K562 (cell line): ENCODE measurements at regions not wholly inside any gene's neighbourhood (a gene's known extent, or its start where the extent isn't known, plus 50 kb on each side); places are given as distances from the start of the nearest gene placed in this dataset.

ENCODE experiments used
- ATAC-seq: fragments of 200-7000 bp; cut with Tn5 transposase; 3 replicates; pipeline ENCODE4 v1.9.1; 2020; ENCODE audit warnings: moderate library complexity
- BruUV-seq: library from RNA; stranded (reverse); fragments of 400-500 nt; replicated peaks from 2 replicates; lab custom pipeline; 2021; lab: Mats Ljungman, UMichigan
- CTCF ChIA-PET: fragments of 300-600 bp; formaldehyde crosslinking; extraction: SDS; loops from one replicate; lab custom pipeline; 2021; ENCODE audit warnings: low intra/inter-chr PET ratio; lab: Yijun Ruan, JAX
- POLR2A ChIA-PET: fragments of 300-600, 350-650 bp; sonication (Branson Sonifier 250); formaldehyde crosslinking; extraction: SDS; loops from one replicate; lab custom pipeline; 2021; ENCODE audit warnings: antibody characterized with exemption, inconsistent platforms; lab: Yijun Ruan, JAX
- DNase-seq, 4 experiments: peaks; one replicate each; pipeline versions ENCODE4 v3.0.0 to v3.0.0-alpha.2; 2011 to 2018; ENCODE audit warnings: low spot score in 3 of 4, mixed read lengths in 3 of 4; ENCODE audit errors: extremely low read depth in 1 of 4
- FAIRE-seq: peaks from 2 replicates; lab custom pipeline; 2011; peaks lifted over from hg19 to GRCh38; lab: Jason Lieb, UNC
- H2AFZ ChIP-seq: 2 replicates; pipeline ENCODE4 v1.6.0; 2011; ENCODE audit warnings: low read depth, low read length, control low read depth, inconsistent platforms
- H3K27ac ChIP-seq: fragments of 200-600 bp; 3 replicates; pipeline ENCODE4 v1.8.0; 2011; ENCODE audit warnings: low read depth, mild to moderate bottlenecking, control low read depth, inconsistent platforms, low read length, moderate library complexity, mixed read lengths; ENCODE audit errors: extremely low read depth
- H3K27me3 ChIP-seq, 2 experiments: fragments of 300-600 bp in 1 of 2; 2 replicates in 1 of 2; 3 replicates in 1 of 2; pipeline versions ENCODE4 v1.6.0 to v1.8.0; 2011; ENCODE audit warnings: inconsistent platforms in 2 of 2, low read length in 2 of 2, mild to moderate bottlenecking in 1 of 2, mixed read lengths in 1 of 2, moderate library complexity in 1 of 2; ENCODE audit not compliant: control insufficient read depth in 2 of 2, insufficient read depth in 2 of 2
- H3K36me3 ChIP-seq: fragments of 300-600 bp; 3 replicates; pipeline ENCODE4 v1.8.0; 2011; ENCODE audit warnings: mild to moderate bottlenecking, low read length, inconsistent platforms; ENCODE audit not compliant: control insufficient read depth, insufficient read depth
- H3K4me1 ChIP-seq, 2 experiments: fragments of 200-600 bp in 1 of 2; replicated peaks in 1 of 2; 2 replicates in 1 of 2; 3 replicates in 1 of 2; pipeline versions ENCODE4 v1.5.1 to v1.8.0; 2011; ENCODE audit warnings: inconsistent platforms in 2 of 2, low read length in 2 of 2, mild to moderate bottlenecking in 1 of 2, mixed read lengths in 1 of 2, moderate library complexity in 1 of 2; ENCODE audit not compliant: control insufficient read depth in 2 of 2, insufficient read depth in 2 of 2
- H3K4me2 ChIP-seq: 2 replicates; pipeline ENCODE4 v1.6.1; 2011; ENCODE audit warnings: low read length, control low read depth, inconsistent platforms, mixed read lengths; ENCODE audit not compliant: insufficient read depth
- H3K4me3 ChIP-seq: fragments of 200-600 bp; sonication (generic), shearing (Covaris generic); 2 replicates; pipeline ENCODE4 v1.5.1; 2016; ENCODE audit warnings: control low read depth, inconsistent platforms
- H3K79me2 ChIP-seq: fragments of 200-600 bp; 3 replicates; pipeline ENCODE4 v1.8.0; 2011; ENCODE audit warnings: low read length, inconsistent platforms; ENCODE audit not compliant: control insufficient read depth, insufficient read depth
- H3K9ac ChIP-seq, 2 experiments: 2 replicates each; pipeline versions ENCODE4 v1.6.0 to v1.6.1; 2011; ENCODE audit warnings: low read depth in 2 of 2, low read length in 2 of 2, control low read depth in 1 of 2, inconsistent platforms in 1 of 2, mild to moderate bottlenecking in 1 of 2, mixed read lengths in 1 of 2; ENCODE audit not compliant: insufficient read depth in 1 of 2
- H3K9me1 ChIP-seq: one replicate; pipeline ENCODE4 v1.6.0; 2011; ENCODE audit warnings: inconsistent platforms, mild to moderate bottlenecking, low read length, moderate library complexity; ENCODE audit not compliant: control insufficient read depth, insufficient read depth
- H3K9me3 ChIP-seq: replicated peaks from 2 replicates; pipeline ENCODE4 v1.5.1; 2011; ENCODE audit warnings: low read depth, low read length, inconsistent platforms; ENCODE audit not compliant: control insufficient read depth, insufficient read depth
- H4K20me1 ChIP-seq: replicated peaks from 2 replicates; pipeline ENCODE4 v1.6.1; 2011; ENCODE audit warnings: low read length, inconsistent platforms, mixed read lengths; ENCODE audit not compliant: control insufficient read depth, insufficient read depth
- ATF3 ChIP-seq, 2 experiments: fragments of 450-650 bp in 1 of 2; sonication (generic) in 1 of 2; formaldehyde crosslinking in 1 of 2; IDR thresholded peaks in 1 of 2; conservative IDR thresholded peaks in 1 of 2; 2 replicates each; pipeline versions ENCODE4 v1.6.1 to v1.8.1; 2016 to 2023; ENCODE audit warnings: mild to moderate bottlenecking in 2 of 2, moderate library complexity in 2 of 2, inconsistent platforms in 1 of 2, missing genetic modification reagents in 1 of 2
- CAMTA2 ChIP-seq: fragments of 250-450 bp; sonication (Bioruptor Pico); conservative IDR thresholded peaks from 2 replicates; pipeline ENCODE4 v1.5.1; 2022
- CHCHD3 ChIP-seq: fragments of 250-450 bp; sonication (Bioruptor Pico); IDR thresholded peaks from 2 replicates; pipeline ENCODE4 v2.1.2; 2022; ENCODE audit warnings: mild to moderate bottlenecking
- E2F1 ChIP-seq: sonication (generic); formaldehyde crosslinking; IDR thresholded peaks from 2 replicates; pipeline ENCODE4 v1.8.1; 2023; ENCODE audit warnings: mild to moderate bottlenecking, missing genetic modification reagents, moderate library complexity
- ESRRB ChIP-seq: fragments of 250-450 bp; sonication (Bioruptor Pico); IDR thresholded peaks from 2 replicates; pipeline ENCODE4 v1.5.0; 2020; ENCODE audit warnings: mild to moderate bottlenecking, moderate library complexity, borderline replicate concordance
- GATA2 ChIP-seq: sonication (generic); formaldehyde crosslinking; IDR thresholded peaks from 2 replicates; pipeline ENCODE4 v1.4.0; 2020; ENCODE audit warnings: mild to moderate bottlenecking, missing genetic modification reagents
- HDAC1 ChIP-seq, 2 experiments: fragments of 450-650 bp; IDR thresholded peaks; 2 replicates each; pipeline ENCODE4 v1.6.1; 2016 to 2017; ENCODE audit warnings: inconsistent platforms in 1 of 2, mild to moderate bottlenecking in 1 of 2, moderate library complexity in 1 of 2
- ID3 ChIP-seq, 2 experiments: fragments of 250-450 bp in 1 of 2; fragments of 450-650 bp in 1 of 2; sonication (Bioruptor Pico) in 1 of 2; IDR thresholded peaks; 2 replicates each; pipeline versions ENCODE4 v1.6.1 to v1.8.0; 2016 to 2021; ENCODE audit warnings: mild to moderate bottlenecking in 2 of 2, moderate library complexity in 2 of 2, missing compliant biosample characterization in 1 of 2, missing genetic modification characterization in 1 of 2
- KLF10 ChIP-seq: fragments of 250-450 bp; sonication (Bioruptor Pico); IDR thresholded peaks from 2 replicates; pipeline ENCODE4 v1.6.1; 2021; ENCODE audit warnings: matching md5 sums
- NELFE ChIP-seq: IDR thresholded peaks from 2 replicates; pipeline ENCODE4 v1.6.1; 2011; ENCODE audit warnings: mild to moderate bottlenecking; ENCODE audit not compliant: insufficient read depth, insufficient read length
- RNF2 ChIP-seq: sonication (generic); IDR thresholded peaks from 2 replicates; pipeline ENCODE4 v1.6.1; 2016
- STAT5A ChIP-seq: IDR thresholded peaks from 2 replicates; pipeline ENCODE4 v1.6.1; 2012; ENCODE audit warnings: low read length, inconsistent platforms, borderline replicate concordance
- WHSC1 ChIP-seq: IDR thresholded peaks from one replicate; pipeline ENCODE4 v1.6.1; 2012; ENCODE audit warnings: low read length, control low read depth, inconsistent platforms
- ZFX ChIP-seq: sonication (generic); formaldehyde crosslinking; IDR thresholded peaks from 2 replicates; pipeline ENCODE4 v1.8.0; 2022; ENCODE audit warnings: mild to moderate bottlenecking, missing genetic modification reagents, moderate library complexity
- ZNF551 ChIP-seq: fragments of 250-450 bp; sonication (Bioruptor Pico); IDR thresholded peaks from 2 replicates; pipeline ENCODE4 v1.5.0; 2021; ENCODE audit warnings: mild to moderate bottlenecking, moderate library complexity
- ZNF707 ChIP-seq: fragments of 250-450 bp; sonication (Bioruptor Pico); conservative IDR thresholded peaks from 2 replicates; pipeline ENCODE4 v1.8.0; 2022; ENCODE audit warnings: inconsistent platforms, mild to moderate bottlenecking, moderate library complexity
- WGBS: fragments of 100-300 bp; shearing (Covaris generic); methylation state at CpG from one replicate; pipeline ENCODE4 v1.1.6; 2016; ENCODE audit warnings: low coverage, mixed read lengths; ENCODE audit not compliant: insufficient coverage; ENCODE audit errors: missing lambda C conversion rate; 5-methylcytosine and 5-hydroxymethylcytosine counted together
- in situ Hi-C: fragments of 300-500 bp; cut with MboI; formaldehyde crosslinking; loops from 4 replicates; pipeline ENCODE4 v1.15.0; 2018; ENCODE audit warnings: inconsistent platforms, mixed read lengths
- intact Hi-C: fragments of 100-400 bp; cut with micrococcal nuclease; formaldehyde crosslinking; loops from 2 replicates; pipeline ENCODE4 v1.14.2; 2022

GRCh38 chr17:71412803-71413202 is 708.0 kb upstream of the SOX9 start:
- Histone ChIP-seq H3K4me1 (no peaks in the 10 kb centered on the region), H4K20me1 (no peaks in the 10 kb centered on the region), H3K27me3 (no peaks in the 10 kb centered on the region), H3K27ac (no peak overlapping the region), H3K9me3 (no peaks in the 10 kb centered on the region), H3K4me2 (no peak overlapping the region), H3K9ac (no peak overlapping the region), H3K4me3 (no peak overlapping the region), H3K79me2 (no peaks in the 10 kb centered on the region), H3K36me3 (no peaks in the 10 kb centered on the region), H2AFZ (no peak overlapping the region), H3K9me1 (no peaks in the 10 kb centered on the region)
- 2% methylated on average over 5 of the region's 5 CpGs for WGBS
- ATAC-seq, result no peak
- FAIRE-seq, result no peak
- in situ Hi-C loops (no loop called here), intact Hi-C loops (no loop called here)
- no TSS peak for BruUV-seq
- POLR2A ChIA-PET, result no interaction called here
- TF ChIP-seq CHCHD3 (CRISPR knock-in tag) (no peak), ZNF707 (CRISPR knock-in tag) (no peak), NELFE (no peak), KLF10 (CRISPR knock-in tag) (no peak), RNF2 (no peak), WHSC1 (no peak), E2F1 (CRISPR knock-in tag) (no peak), GATA2 (CRISPR knock-in tag) (no peak), ZNF551 (no peak), STAT5A (no peak), CAMTA2 (CRISPR knock-in tag) (no peak), ESRRB (no peak), HDAC1 (IDR thresholded peaks at IDR 0.05) (no peak), ZFX (CRISPR knock-in tag) (no peak), ATF3 (IDR thresholded peaks at IDR 0.05) (no peak), ATF3 (CRISPR knock-in tag; conservative IDR thresholded peaks at IDR 0.05) (no peak), ID3 (CRISPR knock-in tag; IDR thresholded peaks at IDR 0.05) (no peak), ID3 (tag; IDR thresholded peaks at IDR 0.05) (no peak)
- no peak for DNase-seq
- CTCF ChIA-PET, result no interaction called here
